GM18502 (cell line): ENCODE measurements at regions not wholly inside any gene's neighbourhood (a gene's known extent, or its start where the extent isn't known, plus 50 kb on each side); places are given as distances from the start of the nearest gene placed in this dataset.

Experiments used
- ATAC-seq: cut with Tn5 transposase; IDR thresholded peaks from one replicate; pipeline ENCODE4 v1.9.1; 2021; ENCODE audit warnings: mild to moderate bottlenecking; ENCODE audit not compliant: unreplicated experiment, poor library complexity

GRCh38 chrX:45385757-45386156 is 185.1 kb upstream of the DIPK2B start:
- ATAC-seq = no peak

DNA sequence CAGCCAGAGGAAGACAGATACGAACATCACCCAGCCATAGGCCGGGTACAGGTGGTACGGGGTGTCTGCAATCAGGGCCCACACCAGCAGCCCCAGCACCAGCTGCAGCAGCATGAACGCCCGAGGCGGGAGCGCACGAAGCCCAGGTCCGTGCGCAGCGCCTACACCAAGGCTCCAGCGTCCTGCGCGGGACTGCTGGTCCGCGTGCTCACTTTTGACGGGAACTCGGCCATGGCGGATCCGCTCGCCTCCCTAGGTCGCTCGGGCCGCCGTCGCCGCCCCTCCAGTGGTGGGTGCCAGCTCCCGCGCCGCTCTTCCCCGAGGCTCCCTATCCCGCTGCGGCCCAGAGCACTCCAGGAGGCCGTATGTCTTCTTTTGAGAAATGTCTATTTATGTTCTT is 181.2 kb upstream of the DIPK2B start:
- ATAC-seq = no peak

DNA sequence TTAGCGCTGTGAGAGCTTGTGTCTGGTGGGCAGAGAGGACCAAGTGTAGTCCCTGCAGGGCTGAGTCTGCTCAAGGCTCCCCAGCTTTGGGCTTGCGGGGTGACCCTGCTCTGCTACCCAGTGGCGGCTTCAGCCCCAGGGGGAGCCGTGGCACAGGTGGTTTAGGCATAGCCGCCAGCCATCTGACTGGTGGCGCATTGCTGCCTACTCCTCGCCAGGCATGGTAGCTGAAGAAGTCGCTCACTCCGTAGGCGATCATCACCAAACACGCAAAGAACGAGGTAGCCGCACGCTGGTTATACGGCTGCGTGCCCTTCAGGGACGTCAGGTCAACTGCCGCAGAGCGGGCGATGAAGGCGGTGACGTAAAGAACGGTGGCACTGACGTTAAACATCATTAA is 180.7 kb upstream of the DIPK2B start:
- no peak for ATAC-seq

DNA sequence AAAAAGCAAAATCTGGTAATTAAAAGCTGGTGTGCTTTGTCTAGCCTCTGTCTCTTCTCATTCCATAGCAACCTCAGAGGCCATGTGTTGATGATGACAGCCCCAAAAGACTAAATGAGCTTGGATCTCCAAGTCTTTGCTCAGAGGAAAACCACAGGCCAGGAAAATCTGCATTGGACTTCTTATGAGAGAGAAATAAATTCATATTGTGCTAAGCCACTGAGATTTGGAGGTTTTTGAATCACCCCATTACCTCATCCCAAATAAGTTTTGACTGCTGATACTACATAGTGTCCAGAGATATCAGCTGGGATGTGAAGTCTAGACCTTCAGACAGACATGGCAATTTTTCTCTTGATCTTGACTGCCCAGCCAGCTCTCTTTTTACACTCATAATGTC is 178.6 kb upstream of the DIPK2B start:
- ATAC-seq = no peak

GRCh38 chrX:45372151-45372550 is 171.5 kb upstream of the DIPK2B start:
- no peak for ATAC-seq

DNA sequence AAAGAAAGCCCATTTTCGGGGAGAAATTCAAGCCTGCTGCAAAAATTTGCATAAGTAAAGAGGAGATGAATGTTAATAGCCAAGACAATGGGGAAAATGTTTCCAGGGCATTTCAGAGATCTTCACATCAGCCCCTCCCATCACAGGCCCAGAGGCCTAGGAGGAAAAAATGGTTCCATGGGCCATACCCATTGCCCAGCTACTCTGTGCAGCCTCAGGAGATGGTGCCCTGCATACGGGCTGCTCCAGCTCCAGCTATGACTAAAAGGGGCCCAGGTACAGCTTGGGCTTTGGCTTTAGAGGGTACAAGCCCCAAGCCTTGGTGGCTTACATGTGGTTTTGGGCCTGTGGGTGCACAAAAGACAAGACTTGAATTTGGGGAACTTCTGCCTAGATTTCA is 168.0 kb upstream of the DIPK2B start:
- no peak for ATAC-seq

DNA sequence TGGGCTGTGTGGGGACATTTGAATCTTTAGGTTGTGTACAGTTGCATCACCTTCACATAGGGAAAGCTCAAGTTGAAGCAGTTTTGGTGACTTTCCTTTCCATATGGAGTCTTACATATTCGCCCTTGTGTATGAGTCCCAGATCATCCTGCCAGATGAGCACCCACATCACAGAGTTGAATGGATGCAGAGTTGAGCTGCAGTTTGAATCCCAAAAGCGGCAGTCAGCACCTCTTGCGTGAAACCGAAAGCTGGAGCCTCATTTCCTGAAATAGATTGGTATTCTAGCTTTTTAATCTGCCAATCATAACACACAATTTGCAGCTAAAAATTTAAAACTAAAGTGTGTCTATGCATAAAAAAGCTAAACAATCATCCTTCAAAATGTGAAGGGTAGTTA is 162.9 kb upstream of the DIPK2B start:
- ATAC-seq = no peak

DNA sequence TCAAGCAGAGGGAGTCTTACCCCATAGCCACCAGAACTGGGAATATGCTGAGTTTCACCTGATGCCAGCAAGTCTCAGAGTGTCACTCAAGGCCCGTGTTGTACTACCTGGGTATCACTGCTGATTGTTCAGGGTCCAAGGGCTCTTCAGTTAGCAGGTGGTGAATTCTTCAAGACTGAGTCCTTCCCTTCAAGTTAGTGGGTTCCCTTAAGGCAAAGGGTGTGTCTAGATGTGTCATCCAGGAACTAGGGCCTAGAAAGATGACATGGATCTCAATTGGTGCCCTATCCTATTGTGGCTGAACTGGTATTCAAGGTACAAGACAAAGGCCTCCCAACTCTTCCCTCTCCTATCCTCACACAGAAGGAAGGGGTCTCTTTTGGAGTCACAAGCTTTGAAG is 159.9 kb upstream of the DIPK2B start:
- no peak for ATAC-seq

DNA sequence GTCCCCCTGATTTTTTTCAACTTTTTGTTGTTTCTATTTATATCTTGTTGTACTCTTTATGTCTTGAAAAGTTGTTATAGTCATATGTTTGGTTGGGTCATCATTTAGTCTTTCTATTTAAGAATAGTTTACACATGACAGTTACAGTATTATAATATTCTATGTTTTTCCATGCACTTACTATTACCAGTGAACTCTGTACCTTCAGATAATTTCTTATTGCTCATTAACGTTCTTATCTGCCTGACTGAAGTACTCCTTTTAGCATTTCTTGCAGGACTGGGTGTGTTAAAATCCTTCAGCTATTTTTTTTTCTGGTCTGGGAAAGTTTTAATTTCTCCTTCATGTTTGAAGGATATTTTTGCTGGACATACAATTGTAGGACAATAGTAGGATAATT is 157.7 kb upstream of the DIPK2B start:
- no peak for ATAC-seq

GRCh38 chrX:45353456-45353855 is 152.8 kb upstream of the DIPK2B start:
- ATAC-seq = no peak

DNA sequence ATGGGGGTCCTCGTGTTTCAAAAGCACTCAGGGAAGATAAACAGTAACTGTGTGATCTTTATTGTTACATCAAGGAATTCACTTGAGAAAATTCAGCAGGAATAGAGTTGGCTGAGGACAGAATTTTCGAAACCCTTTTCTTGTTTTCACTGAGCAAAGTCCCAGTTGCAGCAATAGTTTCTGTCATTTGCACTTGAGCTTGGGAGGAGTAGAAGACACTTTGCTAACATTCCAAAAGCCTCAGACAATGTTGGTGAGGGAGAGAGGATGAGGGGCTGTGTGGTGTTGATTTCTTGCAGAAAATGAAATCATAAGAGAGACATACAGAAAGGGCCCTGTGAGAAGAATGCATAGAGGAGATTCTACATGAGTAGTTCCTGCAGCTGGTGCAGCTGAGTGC is 151.9 kb upstream of the DIPK2B start:
- ATAC-seq = no peak

- no peak for ATAC-seq
These were observed 150.8 kb upstream of the DIPK2B start for GRCh38 chrX:45351478-45351877.

GRCh38 chrX:45348296-45348695 is 147.6 kb upstream of the DIPK2B start:
- no peak for ATAC-seq

- ATAC-seq = no peak
These were observed 147.2 kb upstream of the DIPK2B start for GRCh38 chrX:45347877-45348276.

DNA sequence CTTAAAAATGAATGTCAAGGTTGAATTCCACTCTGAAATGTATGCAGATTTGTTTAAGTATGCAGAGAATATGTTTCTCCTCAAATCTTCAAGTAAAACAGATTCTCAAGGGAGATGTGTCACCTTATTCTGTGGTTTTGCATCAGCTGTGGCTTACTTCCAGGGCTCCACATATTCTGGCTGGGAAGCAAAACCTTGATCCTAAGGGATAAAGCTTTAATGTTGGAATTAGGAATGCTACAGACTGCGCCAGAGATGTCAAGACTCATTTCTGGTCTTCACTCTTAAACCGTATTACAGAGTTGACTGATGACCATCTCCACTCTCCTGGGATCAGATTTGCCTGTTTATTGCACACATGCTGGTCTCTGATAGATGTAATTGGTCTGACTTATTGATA is 143.9 kb upstream of the DIPK2B start:
- no peak for ATAC-seq

GRCh38 chrX:45329217-45329616 is 128.5 kb upstream of the DIPK2B start:
- ATAC-seq = no peak

DNA sequence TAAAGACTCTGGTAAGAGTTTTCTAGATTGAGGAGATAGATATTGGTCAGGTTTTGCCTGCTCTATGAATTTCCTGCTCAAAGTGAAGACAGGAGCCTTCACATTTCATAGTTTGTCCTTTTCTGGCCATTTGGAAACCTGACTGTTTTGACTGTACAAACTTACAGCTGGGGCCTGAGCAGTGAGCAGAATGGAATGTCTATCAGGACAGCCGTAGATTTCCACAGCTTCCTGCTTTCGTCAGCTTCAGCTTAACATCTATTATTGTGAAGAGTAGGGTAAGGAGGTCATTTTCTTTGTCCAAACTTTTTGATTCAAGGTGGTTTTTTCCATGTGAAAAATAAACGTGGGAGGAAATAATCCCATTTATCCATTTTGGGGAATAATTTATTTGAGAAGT is 124.3 kb upstream of the DIPK2B start:
- ATAC-seq = no peak

DNA sequence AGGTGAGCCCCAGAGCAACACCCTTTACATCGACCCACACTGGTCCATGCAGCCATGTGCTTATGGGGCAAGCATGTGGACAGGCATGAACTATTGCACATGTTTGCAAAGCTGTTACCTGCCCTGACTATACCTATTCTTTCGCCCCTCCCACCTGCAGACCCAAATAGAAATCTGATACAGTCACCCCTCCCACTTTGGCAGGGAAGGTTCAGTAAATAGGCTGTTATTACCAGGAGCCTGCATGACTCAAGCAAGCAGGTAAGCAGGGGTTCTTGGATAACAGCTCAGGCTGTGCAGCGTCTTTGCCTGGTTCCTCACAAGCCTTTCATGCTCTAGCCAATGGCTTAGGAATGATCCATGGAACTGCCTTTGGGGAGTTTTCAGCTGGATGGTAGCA is 122.7 kb upstream of the DIPK2B start:
- ATAC-seq = no peak

DNA sequence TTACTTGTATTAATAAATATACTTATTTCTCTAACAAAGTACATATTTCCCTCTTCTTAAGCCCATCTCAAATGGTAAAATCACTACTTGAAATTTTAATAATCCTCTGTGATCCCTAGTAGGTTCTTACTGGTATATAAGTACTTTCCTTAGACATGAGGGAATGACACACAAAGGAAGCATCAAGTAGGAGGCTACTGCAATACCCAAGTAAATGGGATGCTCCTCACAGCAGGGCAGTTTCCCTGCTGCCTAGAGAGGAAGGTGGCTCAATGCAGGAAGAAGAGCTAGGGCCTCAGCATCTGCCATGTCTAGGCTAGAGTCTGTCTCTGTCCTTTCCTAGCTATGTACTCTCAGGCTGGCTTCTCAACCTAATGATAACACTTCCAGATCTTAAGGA is 122.1 kb upstream of the DIPK2B start:
- ATAC-seq = no peak

- ATAC-seq = no peak
These were observed 121.7 kb upstream of the DIPK2B start for GRCh38 chrX:45322382-45322781.

DNA sequence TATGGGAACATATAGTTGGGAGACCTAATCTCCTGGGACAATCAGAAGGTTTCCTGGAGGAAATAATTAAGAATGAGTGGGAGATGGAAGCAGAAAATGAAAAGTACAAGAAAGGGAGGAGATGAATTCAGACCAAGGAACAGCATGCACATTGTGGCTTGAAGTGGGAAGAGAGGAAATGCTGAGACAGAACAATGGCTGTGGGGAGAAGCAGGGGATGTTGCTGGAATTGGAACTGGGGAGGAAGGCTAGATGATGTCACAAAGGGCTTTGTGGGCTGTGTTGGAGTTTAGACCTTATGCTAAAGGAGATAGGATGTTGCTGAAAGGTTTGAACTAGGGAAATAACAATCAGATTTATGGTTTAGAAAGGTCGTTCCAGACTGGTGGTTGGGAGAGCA is 119.5 kb upstream of the DIPK2B start:
- no peak for ATAC-seq

DNA sequence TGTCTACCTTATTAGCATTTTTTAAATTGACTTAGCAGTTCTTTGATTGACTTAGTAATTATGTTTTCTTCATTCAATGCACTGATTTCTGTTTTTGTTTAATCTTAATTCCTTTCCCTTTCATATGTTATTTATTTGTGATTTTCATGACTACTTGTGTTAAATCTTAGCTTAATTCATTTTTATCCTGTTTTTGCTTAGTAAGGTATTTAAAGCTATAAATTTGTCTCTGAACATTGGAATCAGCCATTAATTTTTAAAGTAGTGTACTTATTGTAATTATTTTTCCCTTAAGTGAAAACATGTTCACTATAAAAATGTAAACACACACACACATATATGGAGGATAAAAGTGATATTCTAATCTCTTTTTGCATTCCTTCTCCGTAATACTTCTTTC is 109.1 kb upstream of the DIPK2B start:
- no peak for ATAC-seq

DNA sequence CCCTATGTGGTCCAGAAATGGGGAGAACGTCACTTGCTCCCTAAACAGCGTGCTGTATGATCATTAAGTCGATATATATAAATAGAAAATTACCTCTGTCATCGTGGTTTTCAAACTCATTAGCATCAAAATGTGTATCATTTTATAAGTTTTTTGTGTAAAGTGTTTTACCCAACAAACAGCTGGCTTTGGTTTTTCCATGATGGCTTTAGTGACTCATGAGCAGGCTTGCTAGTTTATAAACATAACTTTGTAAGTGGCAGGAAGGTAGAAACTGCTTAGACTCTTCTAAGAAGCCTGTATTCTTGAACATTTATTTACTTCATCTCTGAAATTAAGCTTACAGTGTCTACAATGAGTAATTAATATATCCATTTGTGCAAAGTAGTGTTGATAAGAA is 108.4 kb upstream of the DIPK2B start:
- ATAC-seq = no peak
